ENCODE measurements at regions not wholly inside any gene's neighbourhood (a gene's known extent, or its start where the extent isn't known, plus 50 kb on each side); places are given as distances from the start of the nearest gene placed in this dataset.

DNA sequence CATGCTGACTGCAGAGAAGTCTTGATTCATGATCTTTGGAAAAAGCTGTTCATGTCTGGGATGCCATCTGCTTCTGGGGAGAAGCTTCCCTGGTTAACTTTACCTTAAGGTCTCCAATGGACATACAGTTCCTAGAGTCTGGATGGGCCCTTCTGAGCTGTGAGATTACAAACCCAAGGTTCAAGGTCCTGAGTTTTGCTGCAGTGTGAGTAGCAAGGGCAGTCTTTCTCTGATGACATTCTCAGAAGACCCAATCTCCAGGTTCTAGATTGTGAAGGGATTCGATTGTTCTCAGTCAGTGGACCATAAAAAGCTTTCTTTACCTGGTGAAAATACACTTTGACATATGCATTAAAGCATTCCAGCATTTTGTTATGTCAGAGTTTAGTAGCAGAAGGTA is 179.2 kb downstream of the AASDH start:
- no peak overlapping the region for H3K27ac Mint-ChIP-seq
- no peak overlapping the region for H3K4me3 Mint-ChIP-seq
- no peaks in the 10 kb centered on the region for H3K4me1 Mint-ChIP-seq (ENCODE audit: low read depth)
- peaks cover 8% of the 10 kb centered on the region for H3K9me3 Mint-ChIP-seq
- no peaks in the 10 kb centered on the region for H3K36me3 Mint-ChIP-seq (ENCODE audit: low read depth)
- no peaks in the 10 kb centered on the region for H3K27me3 Mint-ChIP-seq

DNA sequence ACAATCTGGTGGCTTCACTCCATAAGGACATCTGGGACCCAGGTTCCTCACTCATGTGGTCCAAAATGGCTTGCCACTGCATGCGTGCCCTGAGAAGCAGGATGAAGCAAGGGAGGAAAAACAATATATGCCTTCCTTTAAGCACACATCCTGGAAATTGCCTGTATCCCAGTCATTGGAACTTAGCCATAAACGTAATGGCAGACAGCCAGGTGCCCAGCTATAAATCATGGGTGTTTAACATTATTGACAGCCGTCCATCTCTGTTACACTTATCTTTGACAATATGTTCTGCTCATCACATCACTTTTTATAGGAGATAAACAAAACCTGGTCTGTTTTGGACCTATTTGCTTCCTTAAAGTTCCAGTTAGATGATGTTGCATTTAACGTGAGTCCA is 181.0 kb downstream of the AASDH start:
- Mint-ChIP-seq H3K9me3 (peaks cover 2% of the 10 kb centered on the region), H3K4me3 (no peak overlapping the region), H3K36me3 (ENCODE audit: low read depth) (no peaks in the 10 kb centered on the region), H3K27ac (no peak overlapping the region), H3K4me1 (ENCODE audit: low read depth) (no peaks in the 10 kb centered on the region), H3K27me3 (no peaks in the 10 kb centered on the region)

DNA sequence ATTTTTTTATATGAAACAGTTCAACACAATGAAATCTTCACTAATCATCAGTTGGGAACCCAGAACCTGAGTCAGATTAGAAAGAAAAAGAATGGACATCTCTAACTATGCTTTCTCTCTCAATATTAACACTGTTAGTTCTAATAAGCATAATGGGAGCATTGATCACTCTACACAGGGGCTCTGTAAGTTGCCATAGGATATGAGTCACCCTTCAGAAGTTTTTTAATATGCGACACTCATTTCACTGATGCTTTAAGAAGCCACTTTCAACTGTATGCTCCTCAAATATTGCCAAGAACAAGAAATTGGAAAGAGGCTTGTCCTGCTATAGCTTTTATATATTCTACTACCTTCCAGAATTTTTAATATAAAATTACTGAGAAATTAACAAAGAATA is 187.0 kb downstream of the AASDH start:
- Mint-ChIP-seq H3K4me1 (ENCODE audit: low read depth) (no peaks in the 10 kb centered on the region), H3K4me3 (no peak overlapping the region), H3K36me3 (ENCODE audit: low read depth) (no peaks in the 10 kb centered on the region), H3K27me3 (no peaks in the 10 kb centered on the region), H3K9me3 (no peaks in the 10 kb centered on the region), H3K27ac (no peak overlapping the region)

DNA sequence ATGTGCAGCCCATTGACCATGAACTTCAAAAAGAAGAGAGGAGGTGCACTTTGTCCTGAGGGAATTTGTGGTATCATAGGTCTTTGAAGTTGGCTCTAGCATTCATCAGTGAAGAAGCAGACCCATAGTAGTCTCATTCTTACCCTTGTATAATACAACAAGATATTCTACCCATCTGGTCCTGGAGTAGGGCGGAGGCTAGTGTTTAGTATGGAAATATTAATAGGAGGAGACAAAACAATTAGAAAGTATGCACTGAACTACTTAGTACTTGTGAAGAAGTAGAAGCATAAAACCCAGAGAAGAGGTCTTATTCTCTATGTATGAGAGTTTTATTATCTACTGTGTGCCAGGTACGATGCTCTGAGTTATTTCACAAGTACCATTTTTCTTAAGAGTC is 189.0 kb downstream of the AASDH start:
- H3K27me3 Mint-ChIP-seq = peaks cover 3% of the 10 kb centered on the region
- H3K9me3 Mint-ChIP-seq = no peaks in the 10 kb centered on the region
- no peaks in the 10 kb centered on the region for H3K4me1 Mint-ChIP-seq (ENCODE audit: low read depth)
- H3K4me3 Mint-ChIP-seq = no peak overlapping the region
- H3K36me3 Mint-ChIP-seq (ENCODE audit: low read depth) = no peaks in the 10 kb centered on the region
- no peak overlapping the region for H3K27ac Mint-ChIP-seq

DNA sequence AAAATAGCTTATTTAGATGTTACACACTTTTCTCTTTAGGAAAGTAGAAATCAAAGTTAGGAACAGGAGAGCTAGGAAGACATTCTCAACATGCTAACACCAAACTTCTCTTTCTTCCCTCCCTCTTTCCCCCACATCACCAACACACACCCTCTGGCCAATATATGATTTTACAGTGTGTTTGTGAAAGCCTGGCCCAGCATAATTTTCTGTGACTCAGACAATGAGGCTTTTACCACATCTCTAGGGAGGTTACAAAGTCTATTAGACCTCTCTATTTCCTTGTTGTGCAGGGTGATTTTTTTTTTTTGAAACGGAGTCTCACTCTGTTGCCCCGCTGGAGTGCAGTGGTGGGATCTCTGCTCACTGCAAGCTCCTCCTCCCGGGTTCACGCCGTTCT is 189.9 kb downstream of the AASDH start:
- Mint-ChIP-seq H3K27me3 (peaks cover 3% of the 10 kb centered on the region), H3K4me1 (ENCODE audit: low read depth) (no peaks in the 10 kb centered on the region)

DNA sequence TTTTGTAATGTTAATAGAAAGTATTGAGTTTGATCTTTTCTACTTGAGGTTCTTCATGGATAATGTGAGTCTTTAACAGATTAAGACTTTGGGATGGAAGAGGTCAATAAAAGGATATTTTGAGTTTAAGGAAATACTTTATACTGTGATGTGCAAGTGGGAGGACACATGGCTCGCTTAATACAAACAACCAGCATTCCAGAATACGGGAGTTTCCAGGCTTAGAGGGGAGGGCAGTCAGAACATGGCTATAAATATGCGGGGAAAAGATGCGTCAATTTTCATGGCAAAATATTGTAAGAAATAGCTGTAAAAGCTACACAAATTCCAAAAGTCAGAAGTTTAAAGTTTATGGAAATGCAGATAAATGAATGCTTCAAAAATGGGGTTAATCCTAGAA is 192.3 kb downstream of the AASDH start:
- Mint-ChIP-seq H3K9me3 (no peaks in the 10 kb centered on the region), H3K27me3 (peaks cover 8% of the 10 kb centered on the region)

More for the DNA sequence above, 189.9 kb downstream of the AASDH start:
- Mint-ChIP-seq H3K27ac (no peak overlapping the region), H3K36me3 (ENCODE audit: low read depth) (no peaks in the 10 kb centered on the region), H3K4me3 (no peak overlapping the region), H3K9me3 (no peaks in the 10 kb centered on the region)

DNA sequence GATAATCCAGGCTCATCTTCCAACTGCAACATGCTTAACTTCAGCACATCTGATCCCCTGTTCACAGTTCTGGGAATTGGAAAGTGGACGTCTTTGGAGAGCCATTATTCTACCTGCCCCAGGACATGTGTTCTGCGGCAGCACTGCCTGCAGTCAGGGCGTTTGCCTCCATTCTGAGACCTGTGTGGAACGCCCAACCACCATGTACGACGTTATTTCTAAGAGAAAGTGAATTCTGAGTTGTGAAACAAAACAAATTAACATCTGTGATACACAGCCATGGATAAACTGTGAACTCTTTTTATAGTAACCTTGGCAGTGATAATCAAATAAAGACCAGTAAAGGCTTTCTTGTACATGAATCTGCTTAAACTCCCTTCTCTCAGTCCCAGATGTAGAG is 195.8 kb downstream of the AASDH start:
- H3K27me3 Mint-ChIP-seq = peaks cover 8% of the 10 kb centered on the region
- H3K4me1 Mint-ChIP-seq (ENCODE audit: low read depth) = no peaks in the 10 kb centered on the region

More for the DNA sequence above, 192.3 kb downstream of the AASDH start:
- no peaks in the 10 kb centered on the region for H3K36me3 Mint-ChIP-seq (ENCODE audit: low read depth)
- H3K27ac Mint-ChIP-seq = no peak overlapping the region
- no peak overlapping the region for H3K4me3 Mint-ChIP-seq
- no peaks in the 10 kb centered on the region for H3K4me1 Mint-ChIP-seq (ENCODE audit: low read depth)

DNA sequence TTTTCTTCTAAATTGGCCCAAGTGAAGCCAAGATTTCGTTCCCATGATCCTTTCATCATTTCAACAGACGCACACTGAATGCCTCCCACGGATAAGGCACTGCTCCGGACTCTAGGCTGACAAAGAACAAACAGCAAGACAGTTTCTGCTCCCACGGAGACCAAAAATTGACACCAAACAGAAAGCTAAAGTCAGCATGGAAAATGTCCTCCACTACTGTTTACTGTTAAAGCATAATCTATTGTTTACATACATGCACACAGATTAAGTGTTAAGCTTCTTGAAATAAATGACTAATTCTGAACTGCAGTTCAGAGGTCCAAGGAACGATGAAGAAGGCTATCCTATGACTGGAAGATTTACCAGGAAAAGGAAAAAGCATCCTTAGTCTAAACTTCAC is 199.6 kb downstream of the AASDH start:
- Mint-ChIP-seq H3K9me3 (no peaks in the 10 kb centered on the region), H3K27ac (no peak overlapping the region), H3K36me3 (ENCODE audit: low read depth) (no peaks in the 10 kb centered on the region), H3K4me1 (ENCODE audit: low read depth) (no peaks in the 10 kb centered on the region), H3K27me3 (peaks cover 12% of the 10 kb centered on the region), H3K4me3 (no peak overlapping the region)

More for the DNA sequence above, 195.8 kb downstream of the AASDH start:
- no peak overlapping the region for H3K27ac Mint-ChIP-seq
- H3K4me3 Mint-ChIP-seq = no peak overlapping the region
- H3K36me3 Mint-ChIP-seq (ENCODE audit: low read depth) = no peaks in the 10 kb centered on the region
- no peaks in the 10 kb centered on the region for H3K9me3 Mint-ChIP-seq

DNA sequence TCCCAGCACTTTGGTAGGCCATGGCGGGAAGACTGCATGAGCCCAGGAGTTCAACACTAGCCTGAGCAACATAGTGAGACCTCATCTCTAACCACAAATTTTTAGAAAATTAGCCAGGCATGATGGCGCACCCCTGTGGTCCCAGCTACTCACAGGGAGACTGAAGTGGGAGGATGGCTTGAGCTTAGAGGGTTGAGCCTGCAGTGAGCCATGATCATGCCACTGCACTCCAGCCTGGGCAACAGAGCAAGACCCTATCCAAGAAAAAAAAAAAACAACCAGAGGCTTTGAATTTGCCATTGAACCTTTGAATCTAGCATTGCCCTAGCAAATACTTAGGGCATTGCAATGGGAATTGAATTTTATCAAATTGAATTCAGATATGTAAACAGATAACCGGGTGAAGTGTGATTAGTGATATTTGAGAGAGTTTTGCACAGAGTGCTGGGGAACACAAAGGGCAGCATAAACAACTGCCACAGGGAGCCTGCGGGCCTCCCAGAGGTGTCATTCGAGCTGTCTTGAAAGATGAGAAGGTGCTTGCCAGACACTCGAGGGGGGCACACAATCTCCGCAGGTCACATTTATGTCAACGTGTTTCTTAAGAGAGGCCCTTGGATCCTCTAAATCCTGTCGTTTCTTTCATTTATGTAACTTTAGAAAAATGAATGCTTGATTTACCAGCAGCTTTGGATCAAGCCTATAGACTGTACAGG is 200.3 kb downstream of the AASDH start:
- Mint-ChIP-seq H3K36me3 (ENCODE audit: low read depth) (no peaks in the 10 kb centered on the region), H3K27me3 (peaks cover 12% of the 10 kb centered on the region), H3K27ac (no peak overlapping the region), H3K9me3 (no peaks in the 10 kb centered on the region), H3K4me1 (ENCODE audit: low read depth) (peaks cover 1% of the 10 kb centered on the region), H3K4me3 (no peak overlapping the region)

DNA sequence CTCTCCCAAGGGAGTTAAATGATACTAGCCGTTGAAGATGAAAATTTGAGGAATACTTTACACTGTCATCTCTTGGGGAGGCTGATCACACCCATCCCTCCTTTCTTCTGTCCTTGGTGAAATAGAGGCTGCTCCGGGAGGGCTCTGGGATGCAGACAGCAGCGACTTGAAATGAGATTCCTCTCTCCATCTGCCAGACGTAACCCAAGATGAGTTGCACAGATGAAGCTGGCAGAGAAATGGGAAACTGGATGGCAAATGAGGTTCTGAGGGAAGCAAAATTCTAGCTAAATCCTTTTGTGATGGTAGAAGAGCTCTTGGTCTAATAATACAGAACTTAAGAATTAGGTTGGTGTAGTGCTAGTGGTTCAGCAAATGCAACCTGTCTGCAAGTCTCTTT is 201.4 kb downstream of the AASDH start:
- Mint-ChIP-seq H3K9me3 (no peaks in the 10 kb centered on the region), H3K27ac (no peak overlapping the region), H3K36me3 (ENCODE audit: low read depth) (no peaks in the 10 kb centered on the region), H3K4me3 (no peak overlapping the region), H3K4me1 (ENCODE audit: low read depth) (peaks cover 12% of the 10 kb centered on the region), H3K27me3 (peaks cover 7% of the 10 kb centered on the region)

DNA sequence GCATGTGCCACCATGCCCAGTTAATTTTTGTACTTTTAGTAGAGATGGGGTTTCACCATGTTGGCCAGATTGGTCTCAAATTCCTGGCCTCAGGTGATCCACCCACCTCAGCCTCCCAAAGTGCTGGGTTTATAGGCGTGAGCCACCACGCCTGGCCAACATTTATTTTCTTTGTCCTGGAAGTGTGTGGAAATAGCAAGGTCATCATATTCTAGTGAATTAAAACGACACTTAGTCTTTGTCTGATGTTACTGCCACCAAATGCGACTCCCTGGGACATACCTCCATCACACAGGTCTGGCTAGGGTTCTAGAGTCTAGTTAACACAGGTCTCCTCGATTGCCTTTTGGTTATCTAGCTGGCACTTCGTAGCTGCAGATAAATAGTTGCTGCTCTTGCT is 203.1 kb downstream of the AASDH start:
- Mint-ChIP-seq H3K27me3 (peaks cover 10% of the 10 kb centered on the region), H3K4me3 (no peak overlapping the region), H3K27ac (no peak overlapping the region), H3K9me3 (no peaks in the 10 kb centered on the region), H3K36me3 (ENCODE audit: low read depth) (no peaks in the 10 kb centered on the region), H3K4me1 (ENCODE audit: low read depth) (peaks cover 16% of the 10 kb centered on the region)

DNA sequence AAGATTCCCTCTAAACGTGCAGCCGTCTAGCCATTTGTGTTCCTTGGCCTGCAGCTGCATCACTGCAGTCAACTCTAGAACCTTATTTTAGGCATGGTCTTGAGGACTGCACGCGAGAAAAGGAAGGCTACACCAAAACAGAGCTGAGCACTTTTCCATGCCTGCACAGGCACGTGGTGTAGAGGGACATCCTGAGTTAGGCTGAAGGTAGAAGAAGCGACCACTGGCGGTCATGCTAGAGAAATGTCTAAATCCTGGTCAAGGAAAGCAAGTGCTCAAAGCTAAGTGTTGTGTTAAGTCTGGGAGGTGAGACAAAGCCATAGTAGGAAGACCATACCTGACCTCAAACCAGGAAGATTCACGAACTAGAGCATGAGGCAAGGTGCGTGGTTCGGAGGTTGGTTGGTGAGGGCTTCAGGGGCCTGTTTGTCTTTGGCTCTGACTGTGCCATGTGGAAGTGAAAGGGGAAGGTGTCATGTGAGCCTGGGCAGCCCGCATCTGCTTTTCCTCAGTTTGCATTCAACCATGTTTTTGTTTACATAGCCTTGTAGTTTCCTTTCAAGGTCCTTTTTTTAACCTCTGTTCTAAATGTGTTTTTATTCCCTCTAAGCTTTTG is 203.8 kb downstream of the AASDH start:
- H3K4me1 Mint-ChIP-seq (ENCODE audit: low read depth) = peaks cover 16% of the 10 kb centered on the region
- no peak overlapping the region for H3K27ac Mint-ChIP-seq
- no peaks in the 10 kb centered on the region for H3K36me3 Mint-ChIP-seq (ENCODE audit: low read depth)
- H3K4me3 Mint-ChIP-seq = no peak overlapping the region
- no peaks in the 10 kb centered on the region for H3K9me3 Mint-ChIP-seq
- peaks cover 16% of the 10 kb centered on the region for H3K27me3 Mint-ChIP-seq

DNA sequence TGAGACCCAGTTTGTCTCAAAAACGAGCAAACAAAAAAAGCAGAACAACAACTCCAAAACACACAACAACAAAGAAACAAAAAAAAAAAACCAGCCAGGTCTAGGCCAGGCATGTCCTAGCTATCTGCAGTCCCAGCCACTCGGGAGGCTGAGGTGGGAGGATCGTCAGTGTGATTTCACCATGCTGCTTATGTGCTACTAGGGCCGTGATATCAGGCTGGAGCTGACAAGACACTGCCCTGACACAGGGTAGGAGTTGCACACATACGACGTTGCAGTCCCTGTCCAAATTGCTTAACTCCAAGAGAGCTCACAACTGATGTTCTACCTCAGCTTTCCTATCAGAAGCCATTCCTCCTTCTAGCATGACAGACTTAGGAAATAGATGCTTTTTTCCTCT is 204.9 kb downstream of the AASDH start:
- H3K4me3 Mint-ChIP-seq = no peak overlapping the region
- H3K27ac Mint-ChIP-seq = no peak overlapping the region
- peaks cover 2% of the 10 kb centered on the region for H3K9me3 Mint-ChIP-seq
- H3K27me3 Mint-ChIP-seq = peaks cover 18% of the 10 kb centered on the region
- H3K4me1 Mint-ChIP-seq (ENCODE audit: low read depth) = peaks cover 16% of the 10 kb centered on the region
- no peaks in the 10 kb centered on the region for H3K36me3 Mint-ChIP-seq (ENCODE audit: low read depth)

DNA sequence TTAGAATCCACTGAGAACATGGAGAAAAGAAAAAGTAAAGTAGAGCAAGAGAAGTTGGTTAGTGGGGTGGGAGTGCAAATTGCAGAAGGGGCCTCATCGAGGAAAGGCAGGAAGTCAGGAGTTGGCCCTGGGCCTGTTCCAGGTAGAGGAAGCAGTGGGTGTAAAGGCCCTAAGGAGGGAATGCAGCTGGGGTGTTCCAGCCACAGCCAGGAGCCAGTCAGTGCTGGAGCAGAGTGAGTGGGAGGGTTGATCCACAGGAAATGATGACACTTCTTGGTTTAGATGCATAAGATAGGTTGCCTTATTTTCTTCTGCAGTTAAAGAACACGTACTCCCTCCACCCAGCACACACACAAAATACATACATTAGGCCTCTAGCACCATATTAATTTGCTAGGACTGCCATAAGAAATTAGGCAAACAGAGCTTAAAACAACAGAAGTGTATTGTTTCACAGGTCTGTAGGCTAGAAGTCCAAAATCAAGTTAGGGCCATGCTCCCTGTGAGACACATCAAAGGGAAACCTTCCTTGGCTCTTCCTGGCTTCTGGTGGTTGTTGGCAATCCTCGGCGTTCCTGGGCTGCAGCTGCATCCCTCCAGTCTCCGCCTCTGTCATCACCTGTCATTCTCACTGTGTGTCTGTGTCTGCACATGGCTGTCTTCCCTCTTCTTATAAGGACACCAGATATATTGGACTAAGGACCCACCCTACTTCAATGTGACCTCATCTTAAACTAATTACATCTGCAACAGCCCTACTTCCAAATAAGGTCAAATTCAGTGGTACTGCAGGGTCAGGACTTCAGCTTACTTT is 205.9 kb downstream of the AASDH start:
- Mint-ChIP-seq H3K4me3 (no peak overlapping the region), H3K9me3 (peaks cover 7% of the 10 kb centered on the region), H3K27ac (peak overlapping the region; percentile 67), H3K4me1 (ENCODE audit: low read depth) (peaks cover 16% of the 10 kb centered on the region), H3K36me3 (ENCODE audit: low read depth) (no peaks in the 10 kb centered on the region), H3K27me3 (peaks cover 23% of the 10 kb centered on the region)

DNA sequence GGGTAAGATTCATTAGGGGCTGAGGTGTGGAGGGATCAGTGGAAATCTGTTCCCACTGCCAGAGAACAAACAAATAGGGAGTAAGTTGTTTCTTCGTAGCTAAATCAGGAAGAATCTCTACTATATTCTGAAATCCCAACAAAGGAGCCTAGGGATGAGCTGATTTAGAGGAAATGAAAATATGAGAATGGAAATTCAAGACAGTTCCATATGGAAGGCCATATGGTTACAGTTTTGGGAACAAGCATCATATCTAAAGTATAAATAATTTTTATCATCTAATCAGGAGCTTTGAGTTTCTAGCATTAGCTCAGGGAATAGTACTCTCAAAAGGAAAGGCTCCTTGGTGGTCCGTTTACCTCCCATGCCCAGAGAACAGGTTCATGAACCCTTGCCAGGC is 218.2 kb downstream of the AASDH start:
- H3K27me3 Mint-ChIP-seq = peaks cover 8% of the 10 kb centered on the region
- no peaks in the 10 kb centered on the region for H3K36me3 Mint-ChIP-seq (ENCODE audit: low read depth)
- no peak overlapping the region for H3K4me3 Mint-ChIP-seq
- H3K4me1 Mint-ChIP-seq (ENCODE audit: low read depth) = no peaks in the 10 kb centered on the region
- H3K9me3 Mint-ChIP-seq = peaks cover 5% of the 10 kb centered on the region
- no peak overlapping the region for H3K27ac Mint-ChIP-seq

Data from stimulated activated naive CD8-positive, alpha-beta T cell treated with anti-CD3 and anti-CD28 coated beads, Interleukin-15, Interleukin-2, amounts not matched to agents 100 ng/mL and 50 ng/mL, for 24 hours (primary cell).